ENCODE measurements at regions not wholly inside any gene's neighbourhood (a gene's known extent, or its start where the extent isn't known, plus 50 kb on each side); places are given as distances from the start of the nearest gene placed in this dataset.

DNA sequence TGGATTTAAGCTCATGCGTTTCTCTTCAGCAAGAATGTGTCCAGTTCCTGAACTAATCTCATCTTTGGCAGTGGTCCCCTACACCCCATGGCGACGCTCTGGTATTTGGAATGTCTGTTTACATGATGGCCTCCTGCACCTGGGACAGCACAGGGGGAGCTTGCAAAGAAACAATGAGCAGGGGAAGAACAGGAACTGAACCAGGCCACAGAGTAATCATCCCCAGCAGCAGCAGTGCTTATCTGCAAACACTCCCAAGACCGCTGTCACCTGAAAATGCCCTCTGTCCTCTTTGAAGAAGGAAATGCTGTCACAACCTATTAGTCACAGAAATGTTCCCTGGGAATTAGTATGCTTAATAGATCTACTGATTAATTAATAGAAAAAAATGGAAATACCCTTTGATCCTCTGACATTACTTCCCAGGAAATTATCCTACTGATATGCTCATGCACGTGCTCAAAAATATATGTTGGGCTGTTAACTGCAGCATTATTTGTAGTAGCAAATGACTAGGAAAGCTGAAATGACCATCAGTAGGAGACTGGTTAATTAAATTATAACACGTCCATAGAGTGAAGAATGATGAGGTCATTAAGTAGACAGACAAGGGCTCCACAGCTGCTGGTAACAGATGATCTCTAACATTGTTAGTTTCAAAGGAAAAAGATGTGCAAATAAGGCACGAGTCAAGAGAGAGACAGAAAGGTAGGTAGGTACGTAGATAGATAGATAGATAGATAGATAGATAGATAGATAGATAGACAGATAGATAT lies 279.3 kb upstream of the FLRT2 start:
- Histone ChIP-seq H3K27me3 (no peaks in the 10 kb centered on the region), H3K36me3 (no peaks in the 10 kb centered on the region), H3K9me3 (no peaks in the 10 kb centered on the region), H3K4me1 (ENCODE audit: control insufficient read depth in 1 of 2, insufficient read depth in 1 of 2, low read depth in 1 of 2, low read length in 1 of 2) (no peaks in the 10 kb centered on the region), H3K4me3 (ENCODE audit: low read depth in 1 of 2, low read length in 1 of 2) (no peak overlapping the region), H3K27ac (no peak overlapping the region)
- TF ChIP-seq, protein P1, sequence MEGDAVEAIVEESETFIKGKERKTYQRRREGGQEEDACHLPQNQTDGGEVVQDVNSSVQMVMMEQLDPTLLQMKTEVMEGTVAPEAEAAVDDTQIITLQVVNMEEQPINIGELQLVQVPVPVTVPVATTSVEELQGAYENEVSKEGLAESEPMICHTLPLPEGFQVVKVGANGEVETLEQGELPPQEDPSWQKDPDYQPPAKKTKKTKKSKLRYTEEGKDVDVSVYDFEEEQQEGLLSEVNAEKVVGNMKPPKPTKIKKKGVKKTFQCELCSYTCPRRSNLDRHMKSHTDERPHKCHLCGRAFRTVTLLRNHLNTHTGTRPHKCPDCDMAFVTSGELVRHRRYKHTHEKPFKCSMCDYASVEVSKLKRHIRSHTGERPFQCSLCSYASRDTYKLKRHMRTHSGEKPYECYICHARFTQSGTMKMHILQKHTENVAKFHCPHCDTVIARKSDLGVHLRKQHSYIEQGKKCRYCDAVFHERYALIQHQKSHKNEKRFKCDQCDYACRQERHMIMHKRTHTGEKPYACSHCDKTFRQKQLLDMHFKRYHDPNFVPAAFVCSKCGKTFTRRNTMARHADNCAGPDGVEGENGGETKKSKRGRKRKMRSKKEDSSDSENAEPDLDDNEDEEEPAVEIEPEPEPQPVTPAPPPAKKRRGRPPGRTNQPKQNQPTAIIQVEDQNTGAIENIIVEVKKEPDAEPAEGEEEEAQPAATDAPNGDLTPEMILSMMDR (IDR thresholded peaks at IDR 0.05): no peak

DNA sequence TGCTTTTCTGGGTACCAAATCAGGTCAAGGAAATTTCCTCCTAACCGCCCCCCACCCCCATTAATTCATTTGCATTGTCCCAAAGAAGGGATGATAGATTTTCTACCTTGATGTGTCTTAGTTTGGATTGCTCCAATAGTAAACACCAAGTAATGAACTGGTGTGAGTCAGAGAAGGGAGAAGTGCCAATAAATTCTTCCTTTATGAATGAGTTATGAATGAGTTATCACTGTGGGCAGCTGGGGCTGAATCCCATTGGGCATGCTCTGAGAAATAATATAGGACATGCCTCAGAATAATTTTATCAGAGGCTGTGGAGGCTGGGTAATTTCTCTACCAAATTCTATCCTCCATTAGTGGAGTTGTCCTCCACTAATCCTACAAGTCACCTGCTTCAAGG lies 277.9 kb upstream of the FLRT2 start:
- TF ChIP-seq, protein P1 (IDR thresholded peaks at IDR 0.05): no peak
- Histone ChIP-seq H3K27ac (no peak overlapping the region), H3K4me3 (ENCODE audit: low read depth in 1 of 2, low read length in 1 of 2) (no peak overlapping the region)

DNA sequence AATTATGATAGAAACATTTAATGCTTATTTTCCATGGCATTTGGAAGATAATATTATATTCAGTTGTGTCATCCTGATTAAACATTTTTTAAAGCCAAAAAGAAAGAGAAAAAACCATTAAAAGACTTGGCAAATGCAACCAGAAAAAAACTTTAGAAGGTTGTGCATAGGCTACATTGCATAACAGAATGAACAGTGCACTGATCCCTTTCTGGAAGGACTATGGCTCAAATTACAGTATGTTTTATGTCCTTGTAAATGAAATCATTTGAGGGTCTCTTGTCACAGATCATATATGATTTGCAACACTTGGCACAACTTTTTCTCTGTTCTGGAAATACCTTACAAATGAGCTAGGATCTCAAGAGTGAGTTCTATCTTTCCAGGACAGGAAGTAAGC lies 275.2 kb upstream of the FLRT2 start:
- no peaks in the 10 kb centered on the region for H3K4me1 ChIP-seq (ENCODE audit: control insufficient read depth in 1 of 2, insufficient read depth in 1 of 2, low read depth in 1 of 2, low read length in 1 of 2)
- no peaks in the 10 kb centered on the region for H3K27me3 ChIP-seq
- H3K27ac ChIP-seq: no peak overlapping the region
- no peaks in the 10 kb centered on the region for H3K36me3 ChIP-seq
- TF ChIP-seq, protein P1 (IDR thresholded peaks at IDR 0.05): no peak
- no peak overlapping the region for H3K4me3 ChIP-seq (ENCODE audit: low read depth in 1 of 2, low read length in 1 of 2)
- H3K9me3 ChIP-seq: no peaks in the 10 kb centered on the region

More for the DNA sequence above, 277.9 kb upstream of the FLRT2 start:
- Histone ChIP-seq H3K27me3 (no peaks in the 10 kb centered on the region), H3K36me3 (no peaks in the 10 kb centered on the region), H3K4me1 (ENCODE audit: control insufficient read depth in 1 of 2, insufficient read depth in 1 of 2, low read depth in 1 of 2, low read length in 1 of 2) (no peaks in the 10 kb centered on the region), H3K9me3 (no peaks in the 10 kb centered on the region)

DNA sequence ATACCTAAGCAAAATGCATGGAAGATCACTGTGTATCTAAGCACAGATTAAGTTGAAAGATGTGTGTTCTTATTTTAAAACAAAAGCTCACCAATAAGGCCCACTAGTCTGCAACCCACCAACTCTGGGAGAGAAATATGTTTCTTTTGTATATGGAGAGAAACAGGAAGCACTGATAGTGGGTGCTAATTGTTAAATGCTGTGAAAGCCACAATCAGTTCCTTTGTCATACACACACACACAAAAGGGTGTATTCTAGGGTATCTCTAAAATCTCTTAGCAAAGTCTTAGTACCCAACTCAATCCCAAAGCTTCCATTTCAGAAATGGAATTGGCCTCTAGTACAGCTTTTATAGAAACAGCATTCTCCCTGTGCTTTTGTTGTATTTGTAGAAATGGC lies 272.7 kb upstream of the FLRT2 start:
- no peak overlapping the region for H3K4me3 ChIP-seq (ENCODE audit: low read depth in 1 of 2, low read length in 1 of 2)
- no peaks in the 10 kb centered on the region for H3K9me3 ChIP-seq
- H3K27ac ChIP-seq: no peak overlapping the region
- no peaks in the 10 kb centered on the region for H3K36me3 ChIP-seq
- no peaks in the 10 kb centered on the region for H3K27me3 ChIP-seq
- H3K4me1 ChIP-seq (ENCODE audit: control insufficient read depth in 1 of 2, insufficient read depth in 1 of 2, low read depth in 1 of 2, low read length in 1 of 2): no peaks in the 10 kb centered on the region
- TF ChIP-seq, protein P1 (IDR thresholded peaks at IDR 0.05): no peak

DNA sequence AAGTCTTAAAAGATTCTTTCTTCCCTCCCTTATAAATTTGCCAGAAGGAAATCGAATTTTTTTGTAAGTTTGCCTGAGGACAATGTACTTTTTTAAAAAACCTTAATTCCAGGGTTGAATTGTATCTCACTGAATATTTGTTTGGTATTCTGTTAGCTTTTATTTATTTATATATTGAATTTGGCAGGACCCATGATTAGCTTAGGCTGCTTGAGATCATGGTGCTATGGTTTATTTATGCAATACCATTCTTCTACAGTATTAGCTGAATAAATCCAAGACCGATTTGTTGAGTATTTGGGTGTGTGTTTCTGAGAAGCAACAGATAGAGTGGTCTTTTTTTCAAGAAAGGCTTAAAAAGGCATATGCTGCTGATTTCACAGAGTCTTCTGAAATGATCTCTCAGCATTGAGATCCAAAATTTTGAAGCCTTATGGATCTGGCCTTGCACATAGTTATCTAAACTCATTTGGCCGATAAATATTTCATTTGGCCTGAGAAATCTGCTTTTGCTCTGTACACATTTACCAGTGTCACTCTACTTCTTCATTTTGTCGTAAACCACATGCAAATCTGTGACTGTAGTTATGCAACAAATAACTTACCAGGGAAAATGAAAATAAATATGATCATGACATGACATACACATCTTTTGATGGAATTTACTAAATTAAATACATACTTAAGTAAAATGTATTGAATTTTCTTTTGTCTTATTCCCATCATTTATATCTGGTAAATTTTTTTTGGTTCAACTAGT lies 265.8 kb upstream of the FLRT2 start:
- H3K4me3 ChIP-seq (ENCODE audit: low read depth in 1 of 2, low read length in 1 of 2): no peak overlapping the region
- TF ChIP-seq, protein P1 (IDR thresholded peaks at IDR 0.05): no peak

More for the DNA sequence above, 265.8 kb upstream of the FLRT2 start:
- Histone ChIP-seq H3K4me1 (ENCODE audit: control insufficient read depth in 1 of 2, insufficient read depth in 1 of 2, low read depth in 1 of 2, low read length in 1 of 2) (no peaks in the 10 kb centered on the region), H3K27me3 (no peaks in the 10 kb centered on the region), H3K27ac (no peak overlapping the region), H3K9me3 (no peaks in the 10 kb centered on the region), H3K36me3 (no peaks in the 10 kb centered on the region)
